CD4-positive, alpha-beta T cell treated with Interferon gamma for 1 hour (primary cell): ENCODE measurements at regions not wholly inside any gene's neighbourhood (a gene's known extent, or its start where the extent isn't known, plus 50 kb on each side); places are given as distances from the start of the nearest gene placed in this dataset.
"Not testable (repeated sequence)": the region's sequence is repeated elsewhere in the genome, so short reads cannot be mapped to it uniquely, and the experiment has no call there.

Experiments used
- DNase-seq: peaks from one replicate; pipeline ENCODE4 v3.0.0-alpha.2; 2020

DNA sequence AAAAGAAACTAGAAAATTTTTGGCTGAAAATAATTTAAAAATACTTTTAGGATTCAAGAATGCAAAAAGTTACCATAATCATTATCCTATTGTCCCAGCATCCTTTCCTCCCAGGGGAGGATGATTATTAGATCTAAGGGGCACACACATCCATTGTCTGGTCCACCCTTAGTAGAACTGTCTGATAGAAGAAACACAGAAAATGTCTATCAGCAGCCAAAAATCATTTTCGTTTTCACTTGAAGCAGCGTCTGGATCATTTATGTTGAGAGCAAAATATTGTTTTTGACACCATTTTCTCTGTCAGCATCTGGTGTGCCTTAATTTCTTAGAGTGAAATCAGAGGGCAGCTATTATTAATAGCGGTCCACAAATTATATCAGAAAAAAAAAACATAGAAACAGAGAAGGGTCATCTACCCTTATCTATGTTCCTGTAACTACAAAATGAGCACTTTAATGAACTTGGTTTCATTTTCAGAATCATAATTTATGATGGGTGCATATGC is 446.3 kb downstream of the TRAM1L1 start:
- no peak for DNase-seq

DNA sequence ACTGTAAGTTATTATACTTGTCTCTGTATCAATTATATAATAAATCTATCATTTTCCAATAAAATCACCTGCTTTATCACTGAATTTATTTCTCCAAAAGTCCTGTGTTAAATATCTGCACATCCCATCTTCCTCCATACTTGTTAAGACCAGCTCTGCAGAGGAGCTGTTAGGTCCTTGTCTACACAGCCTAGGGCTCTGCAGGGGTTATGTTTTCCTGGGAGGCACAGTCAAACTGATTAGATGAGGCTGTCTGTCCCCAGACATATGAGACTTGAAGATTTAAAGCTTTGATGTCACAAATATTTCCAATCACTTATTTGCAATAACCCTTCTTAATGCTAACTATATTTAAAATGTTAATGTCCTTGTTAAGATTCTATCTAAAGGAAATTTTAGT is 446.8 kb downstream of the TRAM1L1 start:
- DNase-seq, result no peak

DNA sequence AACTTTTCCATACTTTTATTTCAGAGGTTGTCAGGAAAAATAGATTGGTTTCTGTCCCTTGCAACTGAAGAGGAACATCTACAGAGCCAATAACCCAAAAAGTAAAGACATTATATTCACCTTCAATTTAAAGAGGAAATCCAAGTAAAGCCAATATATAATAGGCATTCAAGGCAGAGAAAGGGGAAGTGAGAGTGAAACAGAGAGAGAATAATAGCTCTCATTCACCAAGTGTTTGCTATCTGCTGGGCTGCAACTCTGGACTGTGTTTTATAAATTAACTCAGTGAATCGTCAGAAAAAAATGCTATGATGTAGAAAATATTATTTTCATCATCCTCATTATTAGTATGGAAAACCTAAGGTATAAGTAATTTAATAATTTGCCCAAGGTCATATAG is 448.5 kb downstream of the TRAM1L1 start:
- DNase-seq, result no peak

DNA sequence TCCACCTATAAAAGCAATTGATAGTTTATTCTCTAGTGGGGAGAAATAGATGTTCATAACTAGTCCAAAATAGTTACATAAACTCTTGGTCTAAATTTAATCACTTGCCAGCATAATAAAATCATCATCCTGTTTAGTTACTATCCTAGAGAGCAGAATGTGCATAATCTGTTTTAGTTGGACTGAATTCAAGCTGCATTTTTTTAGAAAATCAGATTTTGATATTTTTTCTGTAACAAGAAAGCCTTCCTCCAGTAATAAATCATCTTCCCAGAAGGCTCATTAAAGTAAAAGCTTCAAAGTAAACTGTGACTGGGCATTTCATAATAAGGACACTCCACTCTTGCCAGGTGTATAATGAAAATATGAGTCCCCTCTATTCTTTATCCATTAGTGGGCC is 453.1 kb downstream of the TRAM1L1 start:
- no peak for DNase-seq

DNA sequence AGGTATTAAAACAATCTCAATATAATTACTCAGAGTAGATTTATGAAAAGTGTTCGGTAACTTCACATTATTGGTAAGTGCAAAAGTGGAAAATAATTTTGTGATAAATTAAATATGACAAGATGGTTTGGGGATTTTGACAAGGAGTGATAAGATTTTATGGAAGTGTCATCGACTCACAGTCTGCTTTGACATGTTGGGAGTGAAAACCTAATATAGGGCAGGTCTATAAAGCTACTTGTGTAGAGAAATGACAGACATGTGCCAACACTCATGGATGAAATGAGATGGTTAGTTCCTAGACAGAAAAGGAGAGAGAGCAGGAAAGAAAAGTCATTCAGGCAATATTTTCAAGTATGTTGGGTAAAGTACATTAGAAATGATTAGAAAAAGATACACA is 456.8 kb downstream of the TRAM1L1 start:
- no peak for DNase-seq

DNA sequence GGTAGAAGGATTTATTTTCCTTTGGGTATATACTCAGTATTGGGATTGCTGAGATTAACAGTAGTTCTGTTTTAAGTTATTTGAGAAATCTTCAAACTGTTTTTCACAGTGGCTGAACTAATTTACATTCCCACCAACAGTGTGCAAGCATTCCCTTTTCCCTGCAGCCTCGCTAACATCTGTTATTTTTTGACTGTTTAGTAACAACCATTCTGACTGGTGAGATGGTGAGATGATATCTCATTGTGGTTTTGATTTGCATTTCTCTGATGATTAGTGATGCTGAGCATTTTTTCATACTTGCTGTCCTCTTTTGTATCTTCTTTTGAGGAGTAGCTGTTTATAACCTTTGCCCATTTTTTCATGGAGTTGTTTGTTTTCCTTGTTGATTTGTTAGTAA is 457.8 kb downstream of the TRAM1L1 start:
- no peak for DNase-seq

DNA sequence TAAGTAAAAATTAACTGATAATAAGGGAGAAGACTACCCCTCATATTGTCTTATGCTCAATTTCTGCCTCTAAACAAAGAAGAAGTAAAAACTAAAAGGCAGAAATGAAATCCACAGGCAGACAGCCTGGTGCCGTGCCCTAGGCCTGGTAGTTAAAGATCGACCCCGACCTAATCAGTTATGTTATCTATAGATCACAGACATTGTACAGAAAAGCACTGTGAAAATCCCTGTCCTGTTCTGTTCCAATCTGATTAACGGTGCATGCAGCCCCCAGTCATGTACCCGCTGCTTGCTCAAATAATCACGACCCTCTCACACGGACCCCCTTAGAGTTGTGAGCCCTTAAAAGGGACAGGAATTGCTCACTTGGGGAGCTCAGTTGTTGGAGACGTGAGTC is 465.9 kb downstream of the TRAM1L1 start:
- not testable (repeated sequence) for DNase-seq

DNA sequence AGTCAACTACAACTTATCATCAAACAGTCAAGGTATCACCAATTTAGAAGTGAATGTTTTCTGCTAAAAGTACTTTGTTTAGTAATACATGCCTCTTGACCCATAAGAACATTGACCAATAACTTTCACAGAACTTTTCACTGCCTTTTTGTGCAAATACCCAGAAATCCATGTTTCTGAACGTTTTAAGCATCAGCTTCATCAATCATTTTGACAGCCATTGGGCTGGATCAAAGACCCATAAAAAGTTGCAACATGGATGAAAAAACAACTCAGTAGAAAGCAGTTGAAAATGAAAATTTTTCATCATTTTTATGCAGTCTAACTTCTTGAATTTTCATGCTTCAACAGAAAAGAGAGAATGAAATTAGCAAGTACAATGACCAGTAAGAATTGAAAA is 466.7 kb downstream of the TRAM1L1 start:
- DNase-seq, result no peak

DNA sequence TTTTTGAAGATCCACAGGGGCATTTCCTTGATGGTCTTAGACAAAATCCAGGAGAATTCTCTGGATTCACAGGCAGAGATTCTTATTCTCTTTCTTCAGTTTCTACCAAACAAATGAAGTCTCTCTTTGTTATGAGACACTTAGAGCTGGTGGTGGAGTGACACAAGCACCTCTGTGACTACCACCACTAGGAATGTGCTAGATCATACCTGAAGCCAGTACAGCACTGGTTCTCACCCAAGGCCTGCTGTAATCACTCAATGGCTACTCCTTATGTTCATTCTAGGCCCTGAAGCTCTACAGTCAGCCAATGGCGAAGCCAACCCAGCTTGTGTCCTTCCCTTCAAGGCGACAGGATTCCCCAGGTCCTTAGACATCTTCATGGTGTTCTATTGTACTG is 482.3 kb downstream of the TRAM1L1 start:
- no peak for DNase-seq

DNA sequence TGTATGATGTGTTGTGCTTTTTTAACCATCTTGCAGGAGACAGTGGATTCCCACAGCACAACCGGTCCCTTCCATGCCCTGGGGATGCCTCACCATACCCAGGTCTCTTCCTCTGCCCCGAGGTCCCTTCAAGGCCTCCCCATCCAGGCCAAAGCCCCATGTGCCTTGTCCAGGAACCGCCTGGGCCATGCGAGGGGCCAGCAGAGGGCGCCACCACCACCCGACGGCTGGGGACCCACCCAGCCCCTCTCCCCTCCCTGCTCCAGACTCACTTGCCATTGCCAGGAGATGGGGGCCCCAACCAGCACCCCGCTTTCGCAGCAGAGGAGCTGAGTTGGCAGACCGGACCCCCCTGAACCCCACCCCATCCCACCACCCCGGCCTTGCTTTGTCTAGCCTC is 485.5 kb downstream of the TRAM1L1 start:
- DNase-seq, result no peak

DNA sequence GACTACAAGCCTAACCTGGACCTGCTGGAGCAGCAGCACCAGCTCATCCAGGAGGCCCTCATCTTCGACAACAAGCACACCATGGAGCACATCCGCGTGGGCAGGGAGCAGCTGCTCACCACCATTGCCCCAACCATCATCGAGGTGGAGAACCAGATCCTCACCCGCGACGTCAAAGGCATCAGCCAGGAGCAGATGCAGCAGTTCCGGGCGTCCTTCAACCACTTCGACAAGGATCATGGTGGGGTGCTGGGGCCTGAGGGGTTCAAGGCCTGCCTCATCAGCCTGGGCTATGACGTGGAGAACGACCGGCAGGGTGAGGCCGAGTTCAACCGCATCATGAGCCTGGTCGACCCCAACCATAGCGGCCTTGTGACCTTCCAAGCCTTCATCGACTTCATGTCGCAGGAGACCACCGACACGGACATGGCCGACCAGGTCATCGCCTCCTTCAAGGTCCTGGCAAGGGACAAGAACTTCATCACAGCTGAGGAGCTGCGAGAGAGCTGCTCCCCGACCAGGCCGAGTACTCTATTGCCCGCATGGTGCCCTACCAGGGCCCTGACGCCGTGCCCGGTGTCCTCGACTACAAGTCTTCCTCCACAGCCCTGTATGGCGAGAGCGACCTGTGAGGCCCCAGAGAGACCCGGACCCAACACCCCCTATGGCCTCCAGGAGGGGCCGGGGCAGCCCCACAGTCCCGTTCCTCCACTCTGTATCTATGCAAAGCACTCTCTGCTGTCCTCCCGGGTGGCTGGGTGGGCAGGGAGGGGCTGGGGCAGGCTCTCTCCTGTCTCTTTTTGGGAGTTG is 486.2 kb downstream of the TRAM1L1 start:
- DNase-seq, result no peak

DNA sequence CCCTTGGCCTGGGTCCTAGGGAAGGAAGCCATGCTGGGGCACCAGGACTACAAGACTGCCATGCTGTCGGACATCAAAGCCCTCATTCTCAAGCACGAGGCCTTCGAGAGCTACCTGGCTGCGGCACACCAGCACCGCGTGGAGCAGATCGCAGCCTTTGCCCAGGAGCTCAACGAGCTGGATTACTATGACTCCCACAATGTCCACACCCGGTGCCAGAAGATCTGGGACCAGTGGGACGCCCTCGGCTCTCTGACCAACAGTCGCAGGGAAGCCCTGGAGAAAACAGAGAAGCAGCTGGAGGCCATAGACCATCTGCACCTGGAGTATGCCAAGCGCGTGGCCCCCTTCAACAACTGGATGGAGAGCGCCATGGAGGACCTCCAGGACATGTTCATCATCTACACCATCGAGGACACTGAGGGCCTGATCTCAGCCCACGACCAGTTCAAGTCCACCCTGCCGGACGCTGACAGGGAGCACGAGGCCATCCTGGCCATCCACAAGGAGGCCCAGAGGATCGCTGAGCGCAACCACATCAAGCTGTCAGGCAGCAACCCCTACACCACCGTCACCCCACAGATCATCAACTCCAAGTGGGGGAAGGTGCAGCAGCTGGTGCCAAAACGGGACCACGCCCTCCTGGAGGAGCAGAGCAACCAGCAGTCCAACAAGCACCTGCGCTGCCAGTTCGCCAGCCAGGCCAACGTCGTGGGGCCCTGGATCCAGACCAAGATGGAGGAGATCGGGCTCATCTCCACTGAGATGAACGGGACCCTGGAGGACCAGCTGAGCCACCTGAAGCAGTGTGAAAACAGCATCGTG is 487.0 kb downstream of the TRAM1L1 start:
- DNase-seq, result no peak

DNA sequence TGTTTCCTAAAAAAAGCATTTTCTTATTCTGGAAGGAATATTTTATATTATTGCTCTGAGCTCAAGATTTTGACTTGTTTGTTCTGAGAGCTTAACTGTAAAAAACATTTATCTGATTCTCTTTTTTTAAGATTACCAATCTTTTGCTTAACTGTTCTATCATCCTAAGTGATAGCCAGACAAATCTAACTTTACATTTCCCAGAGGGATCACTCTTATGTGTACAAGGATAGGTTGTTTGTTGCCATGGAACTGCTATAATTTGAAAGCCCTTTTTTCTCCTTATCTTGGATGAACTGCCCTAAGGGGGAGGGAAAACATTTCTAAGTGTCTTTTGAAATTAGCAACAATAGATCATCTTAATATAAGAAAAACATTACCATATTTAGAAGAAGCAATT is 494.7 kb downstream of the TRAM1L1 start:
- no peak for DNase-seq

DNA sequence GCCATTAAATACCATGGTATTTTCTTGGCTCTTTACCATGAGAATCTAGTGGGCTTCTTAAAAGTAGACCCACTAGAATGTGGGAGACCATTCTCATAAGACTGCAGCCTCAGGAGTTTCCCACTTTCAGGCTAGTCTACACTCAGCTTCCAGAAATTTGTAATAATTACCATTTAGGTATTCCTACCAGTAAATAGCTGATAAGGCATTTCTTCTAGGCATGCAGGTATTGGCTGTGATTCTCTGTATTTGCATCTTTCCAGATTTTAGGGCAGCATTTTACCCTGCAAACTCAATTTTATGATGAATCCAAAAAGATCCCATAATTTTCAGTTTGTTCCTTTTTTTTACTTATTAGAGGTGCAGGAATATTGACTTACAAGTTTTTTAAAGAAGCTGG is 496.6 kb downstream of the TRAM1L1 start:
- no peak for DNase-seq

DNA sequence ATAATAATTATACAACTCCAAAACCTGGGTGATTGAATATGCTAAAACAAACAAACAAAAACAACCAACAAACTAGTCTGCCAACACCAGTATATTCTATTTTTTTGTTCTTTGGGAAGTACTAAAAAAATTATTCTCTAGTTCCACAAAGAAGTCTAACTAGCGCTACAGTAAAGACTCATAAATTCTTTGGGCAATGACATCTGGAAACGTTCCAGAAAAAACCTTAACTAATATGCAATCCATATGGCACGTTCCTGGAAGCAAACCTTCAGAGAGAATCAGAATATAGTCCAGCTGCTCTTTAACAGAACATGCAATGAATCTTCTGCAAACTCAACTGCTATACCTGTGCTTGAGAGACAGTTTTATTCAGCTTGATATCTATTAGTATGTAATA is 500.1 kb downstream of the TRAM1L1 start:
- DNase-seq, result no peak

DNA sequence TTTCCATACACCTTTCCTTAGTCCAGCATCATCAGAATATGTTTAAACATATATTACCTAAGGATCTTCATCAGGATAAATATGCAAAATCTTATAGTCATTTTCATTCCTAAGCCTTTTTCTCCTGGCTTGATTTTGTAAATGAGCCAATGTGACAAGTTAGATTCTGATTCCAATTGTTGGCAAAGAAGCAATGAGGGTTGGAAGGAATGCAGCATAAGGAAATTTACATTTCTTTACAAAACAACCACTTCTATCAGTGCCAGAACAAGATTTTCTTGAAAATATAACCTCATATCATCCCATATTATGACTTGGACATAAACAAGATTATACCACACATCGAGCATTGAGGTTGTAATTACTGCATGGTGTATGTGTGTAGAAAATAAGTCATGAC is 508.1 kb downstream of the TRAM1L1 start:
- no peak for DNase-seq

DNA sequence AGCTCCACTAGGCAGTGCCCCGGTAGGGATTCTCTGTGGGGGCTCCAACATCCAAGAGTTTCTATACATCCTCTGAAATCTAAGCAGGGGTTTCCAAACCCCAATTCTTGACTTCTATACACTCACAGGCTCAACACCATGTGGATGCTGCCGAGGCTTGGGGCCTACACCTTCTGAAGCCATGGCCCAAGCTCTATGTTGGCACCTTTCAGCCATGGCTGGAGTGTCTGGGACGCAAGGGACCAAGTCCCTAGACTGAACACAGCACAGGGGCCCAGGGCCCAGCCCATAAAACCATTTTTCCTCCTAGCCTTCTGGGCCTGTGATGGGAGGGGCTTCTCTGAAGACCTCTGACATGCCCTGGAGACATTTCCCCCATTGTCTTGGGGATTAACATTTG is 511.8 kb downstream of the TRAM1L1 start:
- no peak for DNase-seq

DNA sequence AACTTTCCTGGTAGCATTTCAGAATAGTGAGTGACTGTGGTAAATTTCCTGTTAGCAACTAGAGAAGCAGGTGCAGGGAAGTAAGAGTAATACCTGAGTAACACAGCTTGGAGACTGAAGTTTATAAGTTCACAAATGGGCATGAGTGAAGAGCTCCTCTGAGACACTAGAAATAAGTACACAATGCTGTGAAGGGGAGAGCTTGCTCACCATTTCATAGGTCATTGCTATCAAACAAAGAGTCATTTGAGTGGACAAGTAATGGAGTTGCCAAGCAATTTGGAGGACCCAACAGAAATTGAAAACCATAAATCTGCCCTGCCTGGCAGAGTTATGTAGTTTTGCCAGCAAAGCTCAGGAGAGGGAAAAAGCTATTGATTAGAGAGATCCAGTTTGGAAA is 523.6 kb downstream of the TRAM1L1 start:
- no peak for DNase-seq

DNA sequence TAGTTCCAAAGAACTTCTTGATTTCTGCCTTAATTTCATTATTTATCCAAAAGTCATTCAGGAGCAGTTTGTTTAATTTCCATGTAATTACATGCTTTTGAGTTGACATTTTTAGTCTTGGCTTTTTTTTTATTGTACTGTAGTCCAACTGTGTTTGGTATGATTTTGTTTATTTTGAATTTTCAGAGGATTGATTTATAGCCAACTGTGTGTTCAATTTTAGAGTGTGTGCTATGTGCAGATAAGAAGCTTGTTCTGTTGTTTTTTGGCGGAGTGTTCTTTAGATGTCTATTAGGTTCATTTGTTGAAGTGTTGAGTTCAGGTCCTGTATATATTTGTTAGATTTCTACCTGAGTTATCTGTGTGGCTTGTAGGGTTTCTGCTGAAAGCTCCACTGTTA is 533.6 kb downstream of the TRAM1L1 start:
- no peak for DNase-seq

DNA sequence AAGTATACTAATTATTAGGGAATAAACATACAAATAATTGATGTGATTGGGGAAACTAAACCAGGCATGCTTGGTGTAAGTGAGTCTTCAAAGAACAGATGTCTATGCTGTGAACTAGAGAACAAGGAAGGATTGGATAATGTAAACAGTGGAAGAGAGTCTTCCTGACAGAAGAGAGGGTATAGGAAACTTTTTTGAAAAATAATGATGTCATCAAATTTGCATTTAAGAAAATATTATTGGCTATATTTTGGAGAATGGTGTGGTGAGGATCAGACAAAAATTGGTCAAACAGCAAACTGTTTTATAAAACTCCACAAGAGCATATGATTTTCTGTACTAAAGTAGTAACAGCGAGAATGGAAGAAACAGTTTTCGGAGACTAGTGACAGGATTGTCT is 537.7 kb downstream of the TRAM1L1 start:
- DNase-seq, result no peak

DNA sequence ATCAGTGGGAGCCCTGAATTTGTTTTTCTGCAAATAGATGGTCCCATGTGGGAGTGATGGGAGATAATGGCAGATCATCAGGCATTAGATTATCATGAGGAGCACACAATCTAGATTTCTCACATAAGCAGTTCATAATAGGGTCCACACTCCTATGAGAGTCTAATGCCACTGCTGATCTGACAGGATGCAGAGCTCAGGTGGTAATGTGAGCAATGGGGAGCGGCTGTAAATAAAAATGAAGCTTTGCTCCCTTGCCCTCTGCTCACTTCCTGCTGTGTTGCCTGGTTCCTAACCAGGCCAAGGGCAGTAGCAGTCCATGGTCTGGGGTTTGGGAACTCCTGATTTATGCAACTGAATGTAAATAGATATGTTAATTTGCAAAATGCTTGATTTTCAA is 538.6 kb downstream of the TRAM1L1 start:
- no peak for DNase-seq

DNA sequence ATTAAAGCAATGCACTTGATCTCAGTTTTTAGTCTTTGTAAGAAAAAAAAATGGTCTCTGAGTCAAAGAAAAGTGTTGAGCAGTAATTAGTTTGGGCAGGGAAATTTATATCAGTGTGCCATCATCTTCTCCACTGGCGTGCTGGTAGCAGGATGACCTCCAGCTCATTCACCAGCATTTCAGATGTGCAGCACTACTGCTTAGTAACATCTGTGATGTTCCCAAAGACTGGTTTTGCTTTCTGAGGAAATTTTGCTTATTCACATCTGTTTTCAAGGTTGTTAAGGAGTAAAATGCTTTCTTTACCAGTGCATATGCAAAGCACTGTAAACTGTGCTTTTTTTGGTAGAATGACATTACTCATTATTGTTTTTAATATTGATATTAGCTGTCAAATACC is 540.4 kb downstream of the TRAM1L1 start:
- DNase-seq, result no peak

DNA sequence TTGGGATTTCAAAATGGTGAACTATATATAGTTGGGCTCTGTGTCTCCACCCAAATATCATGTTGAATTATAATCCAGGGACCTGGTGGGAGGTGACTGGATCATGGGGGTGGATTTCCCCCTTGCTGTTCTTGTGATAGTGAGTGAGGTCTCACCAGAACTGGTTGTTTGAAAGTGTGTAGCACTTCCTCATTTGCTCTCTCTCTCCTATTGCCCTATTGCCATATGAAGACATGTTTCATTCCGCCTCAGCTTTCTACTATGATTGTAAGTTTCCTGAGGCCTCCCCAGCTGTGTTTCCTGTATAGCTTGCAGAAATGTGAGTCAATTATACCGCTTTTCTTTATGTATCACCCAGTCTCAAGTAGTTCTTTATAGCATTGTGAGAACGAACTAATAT is 545.6 kb downstream of the TRAM1L1 start:
- no peak for DNase-seq

DNA sequence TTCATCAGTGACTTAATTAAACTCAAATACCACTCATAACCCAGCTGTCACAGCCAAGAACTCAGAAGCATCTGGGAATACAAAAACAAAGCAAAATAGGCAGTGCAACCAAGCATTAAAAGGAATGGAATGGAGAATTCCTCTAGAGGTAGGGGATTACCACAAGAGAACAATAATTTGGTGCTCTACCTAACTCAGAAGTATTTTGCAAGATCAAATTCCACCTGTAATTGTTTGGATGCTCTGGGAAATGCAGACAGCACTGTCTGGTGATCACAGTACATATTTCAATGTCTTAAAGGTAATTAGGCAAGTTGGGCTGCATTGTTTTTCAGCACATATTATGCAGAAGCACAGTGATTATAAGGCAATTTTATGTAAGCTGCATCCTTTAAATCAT is 547.5 kb downstream of the TRAM1L1 start:
- no peak for DNase-seq
